Adrenal gland (tissue), 5 donors: ENCODE measurements at regions not wholly inside any gene's neighbourhood (a gene's known extent, or its start where the extent isn't known, plus 50 kb on each side); places are given as distances from the start of the nearest gene placed in this dataset.

Experiments used
- CTCF ChIP-seq, 6 experiments: fragments of 450-650 bp in 4 of 6; fragments of 200-600 bp in 2 of 6; sonication (generic) in 1 of 6; IDR thresholded peaks; 1 replicate in 5 of 6; 2 replicates in 1 of 6; pipeline versions ENCODE4 v1.5.1 to v1.8.0; 2016 to 2021; ENCODE audit warnings: antibody characterized with exemption in 6 of 6, mild to moderate bottlenecking in 2 of 6, moderate library complexity in 1 of 6
- POLR2A ChIP-seq, 2 donors: fragments of 450-650 bp; IDR thresholded peaks; one replicate each; pipeline ENCODE4 v1.6.1; 2017; ENCODE audit warnings: antibody characterized with exemption in 2 of 2, mild to moderate bottlenecking in 2 of 2, moderate library complexity in 1 of 2
- donor health status: DM: no; HTN: no; CAD: no.

- TF ChIP-seq CTCF (IDR thresholded peaks at IDR 0.05) (no peak), POLR2A (IDR thresholded peaks at IDR 0.05) (no peak)
These were observed 657.0 kb downstream of the AMY1C start for GRCh38 chr1:104406728-104407127.
